H9 (cell line): ENCODE measurements at regions not wholly inside any gene's neighbourhood (a gene's known extent, or its start where the extent isn't known, plus 50 kb on each side); places are given as distances from the start of the nearest gene placed in this dataset.

Experiments used
- DNase-seq: peaks from one replicate; pipeline ENCODE4 v3.0.0-alpha.2; 2017
- H2AFZ ChIP-seq: one replicate; pipeline ENCODE4 v1.6.1; 2013; ENCODE audit warnings: mild to moderate bottlenecking, low read length, control low read depth, moderate library complexity
- H2AK5ac ChIP-seq: 2 replicates; pipeline ENCODE4 v1.6.1; 2013; ENCODE audit warnings: low read length, control low read depth, mixed read lengths; ENCODE audit not compliant: insufficient read length
- H2BK120ac ChIP-seq: one replicate; pipeline ENCODE4 v1.6.1; 2013; ENCODE audit warnings: low read depth, mild to moderate bottlenecking, low read length, control low read depth, inconsistent platforms; ENCODE audit not compliant: poor library complexity, severe bottlenecking
- H2BK12ac ChIP-seq: 2 replicates; pipeline ENCODE4 v1.6.1; 2013; ENCODE audit warnings: low read length, control low read depth, mixed read lengths, low read depth; ENCODE audit not compliant: insufficient read length
- H2BK15ac ChIP-seq: 2 replicates; pipeline ENCODE4 v1.6.1; 2013; ENCODE audit warnings: low read depth, low read length, control low read depth
- H2BK20ac ChIP-seq: one replicate; pipeline ENCODE4 v1.6.1; 2013; ENCODE audit warnings: low read depth, mild to moderate bottlenecking, low read length, control low read depth, inconsistent platforms; ENCODE audit not compliant: poor library complexity, severe bottlenecking
- H2BK5ac ChIP-seq: 2 replicates; pipeline ENCODE4 v1.6.1; 2013; ENCODE audit warnings: low read length, control low read depth, mixed read lengths; ENCODE audit not compliant: insufficient read length
- H3K14ac ChIP-seq: 2 replicates; pipeline ENCODE4 v1.6.1; 2013; ENCODE audit warnings: low read length, control low read depth; ENCODE audit not compliant: insufficient read depth
- H3K18ac ChIP-seq: 2 replicates; pipeline ENCODE4 v1.6.1; 2013; ENCODE audit warnings: low read depth, mild to moderate bottlenecking, mixed read lengths, low read length, control low read depth; ENCODE audit not compliant: insufficient read length
- H3K23ac ChIP-seq: 2 replicates; pipeline ENCODE4 v1.6.1; 2013; ENCODE audit warnings: low read length, control low read depth, mixed read lengths, low read depth; ENCODE audit not compliant: insufficient read length
- H3K23me2 ChIP-seq: 2 replicates; pipeline ENCODE4 v1.6.1; 2013; ENCODE audit warnings: low read depth, mild to moderate bottlenecking, mixed read lengths, low read length, control low read depth; ENCODE audit not compliant: insufficient read length, poor library complexity, severe bottlenecking
- H3K27ac ChIP-seq: 2 replicates; pipeline ENCODE4 v1.5.1; 2013; ENCODE audit warnings: low read length, control low read depth, mixed read lengths, low read depth; ENCODE audit not compliant: insufficient read length
- H3K27me3 ChIP-seq: 2 replicates; pipeline ENCODE4 v1.6.1; 2013; ENCODE audit warnings: low read length, control low read depth, inconsistent platforms; ENCODE audit not compliant: insufficient read depth
- H3K4ac ChIP-seq: 2 replicates; pipeline ENCODE4 v1.6.1; 2013; ENCODE audit warnings: low read depth, mild to moderate bottlenecking, control low read depth, inconsistent platforms, low read length, moderate library complexity
- H3K4me1 ChIP-seq: 2 replicates; pipeline ENCODE4 v1.6.1; 2013; ENCODE audit warnings: low read length, control low read depth, inconsistent platforms; ENCODE audit not compliant: insufficient read depth
- H3K4me2 ChIP-seq: 2 replicates; pipeline ENCODE4 v1.6.1; 2013; ENCODE audit warnings: low read length, control low read depth, mixed read lengths; ENCODE audit not compliant: insufficient read length, insufficient read depth
- H3K56ac ChIP-seq: 2 replicates; pipeline ENCODE4 v1.6.1; 2013; ENCODE audit warnings: low read depth, mild to moderate bottlenecking, mixed read lengths, low read length, control low read depth; ENCODE audit not compliant: insufficient read length
- H3K79me1 ChIP-seq: 2 replicates; pipeline ENCODE4 v1.6.1; 2013; ENCODE audit warnings: low read depth, mild to moderate bottlenecking, moderate library complexity, low read length, control low read depth, inconsistent platforms; ENCODE audit not compliant: insufficient read depth, poor library complexity, severe bottlenecking
- H3K79me2 ChIP-seq: 2 replicates; pipeline ENCODE4 v1.6.1; 2013; ENCODE audit warnings: low read length, control low read depth, inconsistent platforms; ENCODE audit not compliant: insufficient read depth
- H3K9ac ChIP-seq: 2 replicates; pipeline ENCODE4 v1.6.1; 2013; ENCODE audit warnings: low read length, control low read depth, mixed read lengths; ENCODE audit not compliant: insufficient read length; ENCODE audit errors: extremely low read depth
- H3K9me3 ChIP-seq: one replicate; pipeline ENCODE4 v1.6.1; 2013; ENCODE audit warnings: low read depth, low read length, inconsistent platforms; ENCODE audit not compliant: control insufficient read depth
- H3T11ph ChIP-seq: one replicate; pipeline ENCODE4 v1.6.1; 2013; ENCODE audit warnings: mild to moderate bottlenecking, low read length, control low read depth, inconsistent platforms
- H4K20me1 ChIP-seq: one replicate; pipeline ENCODE4 v1.6.1; 2013; ENCODE audit not compliant: control insufficient read depth, insufficient read length, insufficient read depth
- H4K5ac ChIP-seq: 2 replicates; pipeline ENCODE4 v1.6.1; 2013; ENCODE audit warnings: low read depth, mild to moderate bottlenecking, mixed read lengths, low read length, control low read depth; ENCODE audit not compliant: insufficient read length
- H4K8ac ChIP-seq: replicated peaks from 2 replicates; pipeline ENCODE4 v1.6.1; 2013; ENCODE audit warnings: low read length, control low read depth, mixed read lengths, low read depth; ENCODE audit not compliant: insufficient read length
- H4K91ac ChIP-seq: 2 replicates; pipeline ENCODE4 v1.6.1; 2013; ENCODE audit warnings: low read depth, mild to moderate bottlenecking, moderate library complexity, mixed read lengths, low read length, control low read depth; ENCODE audit not compliant: insufficient read length
- H3K27ac Mint-ChIP-seq, 3 experiments: 2 replicates in 2 of 3; 3 replicates in 1 of 3; pipeline ENCODE4 v1.8.0; 2020 to 2021; ENCODE audit warnings: mixed read lengths in 3 of 3, mild to moderate bottlenecking in 1 of 3, moderate library complexity in 1 of 3
- H3K27me3 Mint-ChIP-seq: 2 replicates; pipeline ENCODE4 v1.8.0; 2021; ENCODE audit warnings: low read depth, mild to moderate bottlenecking, moderate library complexity, mixed read lengths
- H3K36me3 Mint-ChIP-seq, 3 experiments: 2 replicates in 2 of 3; 3 replicates in 1 of 3; pipeline ENCODE4 v1.8.0; 2020 to 2021; ENCODE audit warnings: low read depth in 3 of 3, mixed read lengths in 3 of 3; ENCODE audit not compliant: insufficient read depth in 1 of 3
- H3K4me1 Mint-ChIP-seq, 2 experiments: 2 replicates each; pipeline ENCODE4 v1.8.0; 2020; ENCODE audit warnings: mixed read lengths in 2 of 2
- H3K4me3 Mint-ChIP-seq, 2 experiments: 2 replicates in 1 of 2; 3 replicates in 1 of 2; pipeline ENCODE4 v1.8.0; 2020 to 2021; ENCODE audit warnings: mild to moderate bottlenecking in 2 of 2, mixed read lengths in 2 of 2, moderate library complexity in 1 of 2
- H3K9me3 Mint-ChIP-seq, 2 experiments: 2 replicates in 1 of 2; 3 replicates in 1 of 2; pipeline ENCODE4 v1.8.0; 2020; ENCODE audit warnings: mild to moderate bottlenecking in 2 of 2, mixed read lengths in 2 of 2, moderate library complexity in 1 of 2
- WGBS: extraction: QIAGEN DNeasy Blood & Tissue Kit; methylation state at CpG from one replicate; pipeline ENCODE4 v1.1.7; 2013; ENCODE audit warnings: missing lambda C conversion rate, low lambda C conversion rate, mixed read lengths; ENCODE audit not compliant: insufficient read length; ENCODE audit errors: extremely low coverage; 5-methylcytosine and 5-hydroxymethylcytosine counted together
- TF ChIP-seq, protein P1 (sequence below): fragments of 200-600 bp; sonication (generic); conservative IDR thresholded peaks from 3 replicates; pipeline ENCODE4 v1.8.0; 2021; ENCODE audit warnings: antibody characterized with exemption, mild to moderate bottlenecking

- H3K9ac ChIP-seq, result no peak overlapping the region
These were observed 59.4 kb downstream of the MAGEF1 start for GRCh38 chr3:184652465-184652864.

More at GRCh38 chr3:184652465-184652864, 59.4 kb downstream of the MAGEF1 start:
- H3K18ac ChIP-seq, result no peak overlapping the region
- H4K20me1 ChIP-seq, result no peaks in the 10 kb centered on the region
- Mint-ChIP-seq H3K27me3 (peaks cover 6% of the 10 kb centered on the region), H3K4me3 (no peak overlapping the region), H3K4me1 (peaks cover 23 to 26% of the 10 kb centered on the region in 2 experiments), H3K9me3 (peaks cover 2 to 4% of the 10 kb centered on the region in 2 experiments; a peak in 2 of 5 replicates), H3K27ac (no peak overlapping the region), H3K36me3 (peaks cover 0 to 2% (median 0%) of the 10 kb centered on the region in 3 experiments; a peak in 1 of 7 replicates)
- no peak overlapping the region for H3K56ac ChIP-seq
- H3K14ac ChIP-seq, result no peak overlapping the region
- H2AFZ ChIP-seq, result no peak overlapping the region
- TF ChIP-seq, protein P1, sequence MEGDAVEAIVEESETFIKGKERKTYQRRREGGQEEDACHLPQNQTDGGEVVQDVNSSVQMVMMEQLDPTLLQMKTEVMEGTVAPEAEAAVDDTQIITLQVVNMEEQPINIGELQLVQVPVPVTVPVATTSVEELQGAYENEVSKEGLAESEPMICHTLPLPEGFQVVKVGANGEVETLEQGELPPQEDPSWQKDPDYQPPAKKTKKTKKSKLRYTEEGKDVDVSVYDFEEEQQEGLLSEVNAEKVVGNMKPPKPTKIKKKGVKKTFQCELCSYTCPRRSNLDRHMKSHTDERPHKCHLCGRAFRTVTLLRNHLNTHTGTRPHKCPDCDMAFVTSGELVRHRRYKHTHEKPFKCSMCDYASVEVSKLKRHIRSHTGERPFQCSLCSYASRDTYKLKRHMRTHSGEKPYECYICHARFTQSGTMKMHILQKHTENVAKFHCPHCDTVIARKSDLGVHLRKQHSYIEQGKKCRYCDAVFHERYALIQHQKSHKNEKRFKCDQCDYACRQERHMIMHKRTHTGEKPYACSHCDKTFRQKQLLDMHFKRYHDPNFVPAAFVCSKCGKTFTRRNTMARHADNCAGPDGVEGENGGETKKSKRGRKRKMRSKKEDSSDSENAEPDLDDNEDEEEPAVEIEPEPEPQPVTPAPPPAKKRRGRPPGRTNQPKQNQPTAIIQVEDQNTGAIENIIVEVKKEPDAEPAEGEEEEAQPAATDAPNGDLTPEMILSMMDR, result no peak
- H2BK120ac ChIP-seq, result no peak overlapping the region
- H4K5ac ChIP-seq, result no peak overlapping the region
- no peak overlapping the region for H3K4me2 ChIP-seq
- no peaks in the 10 kb centered on the region for H3K79me2 ChIP-seq
- no peak overlapping the region for H3T11ph ChIP-seq
- no peak overlapping the region for H2BK5ac ChIP-seq
- no peak overlapping the region for H3K4ac ChIP-seq
- H4K8ac ChIP-seq, result no peak overlapping the region
- no peaks in the 10 kb centered on the region for H3K9me3 ChIP-seq
- DNase-seq, result no peak
- H2BK15ac ChIP-seq, result no peak overlapping the region
- H4K91ac ChIP-seq, result no peak overlapping the region
- no peak overlapping the region for H3K27ac ChIP-seq
- no peak overlapping the region for H3K23ac ChIP-seq
- peaks cover 2% of the 10 kb centered on the region; the same call in 1 of the 2 replicates for H3K4me1 ChIP-seq
- no peak overlapping the region for H2BK20ac ChIP-seq
- H3K23me2 ChIP-seq, result no peaks in the 10 kb centered on the region
- no peaks in the 10 kb centered on the region for H3K27me3 ChIP-seq
- H2AK5ac ChIP-seq, result no peak overlapping the region
- H3K79me1 ChIP-seq, result no peaks in the 10 kb centered on the region
- no CpG with 5 or more reads among the region's 6 CpGs for WGBS
- no peak overlapping the region for H2BK12ac ChIP-seq
